ENCODE measurements at regions not wholly inside any gene's neighbourhood (a gene's known extent, or its start where the extent isn't known, plus 50 kb on each side); places are given as distances from the start of the nearest gene placed in this dataset.

DNA sequence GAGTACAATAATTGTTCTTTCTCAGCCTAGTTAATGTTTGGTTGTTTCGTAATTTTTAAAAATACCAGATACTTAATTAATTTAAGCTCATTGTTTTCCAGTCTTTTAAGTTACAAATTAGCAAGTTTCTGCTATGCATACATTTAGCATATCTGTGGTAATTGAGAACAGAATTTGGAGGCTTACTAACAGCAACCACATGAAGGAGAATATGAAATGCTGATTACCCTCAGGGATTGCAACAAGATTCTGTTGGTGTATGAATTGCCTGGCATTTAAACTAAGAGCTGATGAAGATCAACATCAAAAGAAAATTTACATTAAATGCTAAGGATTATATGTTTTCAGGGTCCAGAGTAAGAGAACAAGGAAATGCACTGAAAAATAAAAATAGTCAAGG, 580.0 kb upstream of the INTU start:
- H3K27me3 ChIP-seq: no peaks in the 10 kb centered on the region
- WGBS, 2 donors (ENCODE audit: low coverage in 1 of 2): 88 to 93% methylated on average over 1 of the region's 1 CpG
- no peaks in the 10 kb centered on the region for H3K36me3 ChIP-seq
- H3K4me1 ChIP-seq: no peaks in the 10 kb centered on the region
- no peak for ATAC-seq
- peaks cover 0 to 20% (median 0%) of the 10 kb centered on the region in 3 donors for H3K9me3 ChIP-seq
- no peak for TF ChIP-seq EP300 (IDR thresholded peaks at IDR 0.05)
- TF ChIP-seq, protein P1, sequence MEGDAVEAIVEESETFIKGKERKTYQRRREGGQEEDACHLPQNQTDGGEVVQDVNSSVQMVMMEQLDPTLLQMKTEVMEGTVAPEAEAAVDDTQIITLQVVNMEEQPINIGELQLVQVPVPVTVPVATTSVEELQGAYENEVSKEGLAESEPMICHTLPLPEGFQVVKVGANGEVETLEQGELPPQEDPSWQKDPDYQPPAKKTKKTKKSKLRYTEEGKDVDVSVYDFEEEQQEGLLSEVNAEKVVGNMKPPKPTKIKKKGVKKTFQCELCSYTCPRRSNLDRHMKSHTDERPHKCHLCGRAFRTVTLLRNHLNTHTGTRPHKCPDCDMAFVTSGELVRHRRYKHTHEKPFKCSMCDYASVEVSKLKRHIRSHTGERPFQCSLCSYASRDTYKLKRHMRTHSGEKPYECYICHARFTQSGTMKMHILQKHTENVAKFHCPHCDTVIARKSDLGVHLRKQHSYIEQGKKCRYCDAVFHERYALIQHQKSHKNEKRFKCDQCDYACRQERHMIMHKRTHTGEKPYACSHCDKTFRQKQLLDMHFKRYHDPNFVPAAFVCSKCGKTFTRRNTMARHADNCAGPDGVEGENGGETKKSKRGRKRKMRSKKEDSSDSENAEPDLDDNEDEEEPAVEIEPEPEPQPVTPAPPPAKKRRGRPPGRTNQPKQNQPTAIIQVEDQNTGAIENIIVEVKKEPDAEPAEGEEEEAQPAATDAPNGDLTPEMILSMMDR (IDR thresholded peaks at IDR 0.05): no peak
- TF ChIP-seq POLR2AphosphoS5 (IDR thresholded peaks at IDR 0.05): no peak
- no peak for TF ChIP-seq POLR2A (IDR thresholded peaks at IDR 0.05)
- H3K4me3 ChIP-seq: no peak overlapping the region
- no peak overlapping the region for H3K27ac ChIP-seq

DNA sequence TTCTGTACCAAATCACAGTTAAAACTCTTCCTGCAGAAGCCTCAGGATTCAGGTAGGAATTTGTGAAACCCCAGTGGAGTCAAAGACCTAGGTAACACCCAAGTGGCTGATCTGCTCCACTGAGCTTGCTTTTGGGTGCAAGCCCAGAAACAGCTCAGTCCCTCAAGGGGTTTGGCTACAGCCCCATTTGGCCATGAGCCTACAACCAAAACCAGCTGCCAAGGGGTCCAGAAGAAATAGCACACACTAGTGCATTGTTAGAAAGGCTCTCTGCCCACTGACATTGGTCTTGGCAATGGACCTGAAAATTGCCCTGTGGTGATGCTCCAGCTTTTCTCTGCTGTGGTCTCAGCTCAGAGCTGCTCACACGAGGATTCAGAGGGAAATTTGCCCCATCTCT, 577.4 kb upstream of the INTU start:
- H3K9me3 ChIP-seq: peaks cover 0 to 20% (median 0%) of the 10 kb centered on the region in 3 donors
- no peak overlapping the region for H3K27ac ChIP-seq
- ATAC-seq: no peak
- no peaks in the 10 kb centered on the region for H3K4me1 ChIP-seq
- H3K36me3 ChIP-seq: no peaks in the 10 kb centered on the region
- no peak overlapping the region for H3K4me3 ChIP-seq
- H3K27me3 ChIP-seq: no peaks in the 10 kb centered on the region
- WGBS, 2 donors (ENCODE audit: low coverage in 1 of 2): 71% methylated on average over 1 of the region's 1 CpG; no CpG with 5 or more reads in 1 of the 2 donors
- TF ChIP-seq POLR2AphosphoS5 (IDR thresholded peaks at IDR 0.05): no peak

DNA sequence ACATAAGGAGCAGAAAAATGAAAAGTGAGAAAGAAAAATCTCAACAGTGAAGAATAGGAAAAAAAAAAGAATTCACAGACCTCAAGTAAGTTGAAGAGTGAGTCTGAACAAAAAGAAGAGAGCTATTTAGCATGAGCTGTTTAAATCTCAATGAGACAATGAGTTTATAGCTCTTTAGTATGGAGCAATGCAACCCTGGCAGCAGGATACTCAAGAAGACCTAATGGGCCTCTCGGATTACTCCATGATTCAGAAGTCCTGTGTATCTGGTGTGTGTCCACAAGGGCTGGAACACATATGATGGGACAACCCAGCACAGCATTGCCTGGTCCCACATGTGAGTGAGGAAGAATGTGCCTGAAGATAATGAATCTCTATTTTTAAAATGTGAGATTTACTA, 563.1 kb upstream of the INTU start:
- Histone ChIP-seq H3K9me3 (no peaks in the 10 kb centered on the region), H3K4me3 (no peak overlapping the region), H3K27me3 (no peaks in the 10 kb centered on the region), H3K36me3 (no peaks in the 10 kb centered on the region), H3K4me1 (no peaks in the 10 kb centered on the region), H3K27ac (no peak overlapping the region)
- ATAC-seq: no peak
- WGBS, 2 donors (ENCODE audit: low coverage in 1 of 2): 86 to 100% methylated on average over 1 of the region's 1 CpG
- TF ChIP-seq POLR2AphosphoS5 (IDR thresholded peaks at IDR 0.05) (no peak), POLR2A (IDR thresholded peaks at IDR 0.05) (no peak), EP300 (IDR thresholded peaks at IDR 0.05) (no peak)
- TF ChIP-seq, protein P1 (IDR thresholded peaks at IDR 0.05): no peak

DNA sequence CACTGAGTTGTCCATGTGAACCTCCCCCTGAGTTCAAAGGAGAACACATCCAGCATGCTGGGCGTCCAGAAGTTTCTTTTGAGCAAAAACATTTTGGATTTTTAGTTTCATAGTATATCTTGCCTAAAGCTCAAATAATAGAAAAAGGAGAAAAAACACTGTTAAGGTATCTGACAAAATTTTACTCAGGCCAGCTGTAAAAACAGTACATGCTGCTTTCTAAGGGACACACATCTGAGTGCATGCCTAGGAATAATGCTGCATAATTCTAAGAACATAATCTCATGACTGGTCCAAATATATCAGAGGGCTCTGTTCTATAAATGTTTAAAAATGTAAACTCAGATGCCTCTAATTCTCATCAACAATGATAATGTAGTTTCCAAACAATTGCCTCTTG, 561.3 kb upstream of the INTU start:
- H3K9me3 ChIP-seq: no peaks in the 10 kb centered on the region
- 75 to 79% methylated on average over 1 of the region's 1 CpG for WGBS, 2 donors (ENCODE audit: low coverage in 1 of 2)

DNA sequence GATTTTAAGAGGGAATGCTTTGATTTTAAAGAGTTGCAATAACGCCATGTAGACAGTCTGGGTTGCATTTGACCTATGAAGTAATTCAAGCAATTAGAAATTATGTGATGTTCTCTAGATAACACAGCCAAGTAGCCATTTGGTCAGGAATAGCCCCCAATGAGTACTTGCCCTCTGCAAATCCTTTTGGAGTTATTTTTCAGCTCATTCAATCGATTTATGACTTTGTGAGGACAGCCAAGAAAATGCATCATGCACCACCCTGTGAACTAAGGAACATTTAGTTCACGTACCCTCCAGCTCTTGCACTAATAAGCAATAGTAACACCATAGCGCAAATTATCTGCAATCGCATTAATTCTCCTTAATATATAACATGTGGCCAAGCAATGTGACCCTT, 552.6 kb upstream of the INTU start:
- ATAC-seq: no peak

More for the DNA sequence above, 561.3 kb upstream of the INTU start:
- H3K27me3 ChIP-seq: no peaks in the 10 kb centered on the region
- ATAC-seq: no peak
- no peak for TF ChIP-seq POLR2AphosphoS5 (IDR thresholded peaks at IDR 0.05)
- no peak for TF ChIP-seq POLR2A (IDR thresholded peaks at IDR 0.05)
- H3K4me1 ChIP-seq: no peaks in the 10 kb centered on the region
- no peak overlapping the region for H3K27ac ChIP-seq
- no peaks in the 10 kb centered on the region for H3K36me3 ChIP-seq
- H3K4me3 ChIP-seq: no peak overlapping the region

DNA sequence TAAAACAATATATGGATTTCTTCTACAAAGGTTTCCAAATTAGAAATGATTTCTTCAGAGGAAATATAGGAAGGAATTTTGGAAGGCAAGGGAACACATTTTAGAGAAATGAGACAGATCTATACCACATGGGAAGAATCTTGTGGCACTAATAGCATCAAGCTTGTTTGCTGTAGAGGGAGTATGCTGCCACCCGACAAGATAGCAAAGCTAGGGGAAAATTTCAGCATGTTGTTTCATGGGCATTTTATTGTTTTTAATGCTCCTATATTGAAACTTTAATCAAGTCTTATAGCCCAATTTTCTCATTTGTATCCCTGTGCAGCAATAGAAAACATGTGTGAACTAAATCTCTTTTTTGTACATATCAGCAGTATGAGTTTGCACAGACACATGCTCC, 551.7 kb upstream of the INTU start:
- 80 to 100% methylated on average over 1 of the region's 1 CpG for WGBS, 2 donors (ENCODE audit: low coverage in 1 of 2)
- H3K4me1 ChIP-seq: no peaks in the 10 kb centered on the region
- H3K36me3 ChIP-seq: no peaks in the 10 kb centered on the region
- no peaks in the 10 kb centered on the region for H3K27me3 ChIP-seq
- TF ChIP-seq EP300 (IDR thresholded peaks at IDR 0.05): no peak
- ATAC-seq: no peak
- H3K9me3 ChIP-seq: no peaks in the 10 kb centered on the region
- H3K4me3 ChIP-seq: no peak overlapping the region
- H3K27ac ChIP-seq: no peak overlapping the region

More for the DNA sequence above, 552.6 kb upstream of the INTU start:
- no peaks in the 10 kb centered on the region for H3K9me3 ChIP-seq
- H3K4me3 ChIP-seq: no peak overlapping the region
- H3K27me3 ChIP-seq: no peaks in the 10 kb centered on the region
- WGBS, 2 donors (ENCODE audit: low coverage in 1 of 2): 75 to 77% methylated on average over 5 of the region's 5 CpGs
- no peaks in the 10 kb centered on the region for H3K4me1 ChIP-seq
- H3K36me3 ChIP-seq: no peaks in the 10 kb centered on the region
- no peak overlapping the region for H3K27ac ChIP-seq
- TF ChIP-seq, protein P1 (IDR thresholded peaks at IDR 0.05): no peak
- TF ChIP-seq POLR2AphosphoS5 (IDR thresholded peaks at IDR 0.05): no peak
- TF ChIP-seq POLR2A (IDR thresholded peaks at IDR 0.05): no peak
- no peak for TF ChIP-seq EP300 (IDR thresholded peaks at IDR 0.05)
